ENCODE measurements at regions not wholly inside any gene's neighbourhood (a gene's known extent, or its start where the extent isn't known, plus 50 kb on each side); places are given as distances from the start of the nearest gene placed in this dataset.

- DNase-seq, result no peak
Observed at GRCh38 chr19:29092712-29093552, 120.0 kb downstream of the UQCRFS1 start.

GRCh38 chr19:29090783-29091526 is 122.0 kb downstream of the UQCRFS1 start:
- no peak for DNase-seq

- no peak for DNase-seq
Observed at GRCh38 chr19:29089315-29089870, 123.6 kb downstream of the UQCRFS1 start.

- DNase-seq, result no peak
Observed at GRCh38 chr19:29088761-29089160, 124.2 kb downstream of the UQCRFS1 start.

GRCh38 chr19:29086646-29087045 is 126.3 kb downstream of the UQCRFS1 start:
- DNase-seq, result no peak

GRCh38 chr19:29086182-29086581 is 126.8 kb downstream of the UQCRFS1 start:
- DNase-seq, result no peak

- no peak for DNase-seq
Observed at GRCh38 chr19:29085630-29086029, 127.3 kb downstream of the UQCRFS1 start.

- DNase-seq, result no peak
Observed at GRCh38 chr19:29085206-29085605, 127.7 kb downstream of the UQCRFS1 start.

- DNase-seq, result no peak
Observed at GRCh38 chr19:29084266-29084665, 128.7 kb downstream of the UQCRFS1 start.

GRCh38 chr19:29083863-29084262 is 129.1 kb downstream of the UQCRFS1 start:
- DNase-seq, result no peak

- no peak for DNase-seq
Observed at GRCh38 chr19:29079356-29080032, 133.5 kb downstream of the UQCRFS1 start.

- no peak for DNase-seq
Observed at GRCh38 chr19:29076963-29077362, 136.0 kb downstream of the UQCRFS1 start.

GRCh38 chr19:29076161-29076560 is 136.8 kb downstream of the UQCRFS1 start:
- no peak for DNase-seq

GRCh38 chr19:29075149-29075548 is 137.8 kb downstream of the UQCRFS1 start:
- DNase-seq, result no peak

GRCh38 chr19:29074579-29074978 is 138.4 kb downstream of the UQCRFS1 start:
- DNase-seq, result no peak

GRCh38 chr19:29067831-29068230 is 145.1 kb downstream of the UQCRFS1 start:
- no peak for DNase-seq

- no peak for DNase-seq
Observed at GRCh38 chr19:29062475-29063435, 150.2 kb downstream of the UQCRFS1 start.

- no peak for DNase-seq
Observed at GRCh38 chr19:29060813-29061364, 152.1 kb downstream of the UQCRFS1 start.

- no peak for DNase-seq
Observed at GRCh38 chr19:29056535-29056934, 156.4 kb downstream of the UQCRFS1 start.

GRCh38 chr19:29054886-29055675 is 157.9 kb downstream of the UQCRFS1 start:
- DNase-seq, result no peak

GRCh38 chr19:29048873-29049272 is 164.1 kb downstream of the UQCRFS1 start:
- no peak for DNase-seq

Data from cortex of kidney (tissue), 1 donor.